T-cell (primary cell): ENCODE measurements at regions not wholly inside any gene's neighbourhood (a gene's known extent, or its start where the extent isn't known, plus 50 kb on each side); places are given as distances from the start of the nearest gene placed in this dataset.

ENCODE experiments used
- ATAC-seq, 4 experiments: fragments of 200-7000 bp in 3 of 4; fragments of 150-1000 bp in 1 of 4; cut with Tn5 transposase; replicated peaks in 1 of 4; 1 replicate in 3 of 4; 2 replicates in 1 of 4; pipeline ENCODE4 v1.10.0; 2021; ENCODE audit warnings: moderate library complexity in 3 of 4, mild to moderate bottlenecking in 2 of 4, moderate number of reproducible peaks in 1 of 4
- CTCF ChIA-PET, 2 donors: fragments of 300-600 bp; sonication (Branson Sonifier 250); formaldehyde crosslinking; loops; one replicate each; lab custom pipeline; 2022; ENCODE audit warnings: antibody characterized with exemption in 2 of 2; lab: Charles Lee
- POLR2A ChIA-PET, 2 donors: fragments of 300-600 bp; sonication (Branson Sonifier 250); formaldehyde crosslinking; loops; one replicate each; lab custom pipeline; 2022; ENCODE audit warnings: antibody characterized with exemption in 2 of 2; lab: Charles Lee
- DNase-seq, 35 experiments: peaks; one replicate each; pipeline versions ENCODE4 v3.0.0 to v3.0.0-alpha.2; 2013 to 2023
- H3K27ac ChIP-seq: one replicate; pipeline ENCODE4 v1.5.1; 2013; ENCODE audit warnings: low read length
- H3K27me3 ChIP-seq, 2 experiments: replicated peaks in 1 of 2; 1 replicate in 1 of 2; 2 replicates in 1 of 2; pipeline versions ENCODE4 v1.6.1 to v1.7.0; 2013; ENCODE audit warnings: low read length in 1 of 2, mixed read lengths in 1 of 2; ENCODE audit not compliant: control insufficient read depth in 2 of 2, insufficient read depth in 2 of 2; ENCODE audit errors: extremely low read depth in 1 of 2
- H3K36me3 ChIP-seq, 2 donors: 1 replicate in 1 of 2; 2 replicates in 1 of 2; pipeline versions ENCODE4 v1.6.1 to v1.7.0; 2013; ENCODE audit warnings: low read length in 1 of 2; ENCODE audit not compliant: control insufficient read depth in 2 of 2, insufficient read depth in 1 of 2; ENCODE audit errors: extremely low read depth in 1 of 2
- H3K4me1 ChIP-seq, 2 experiments: 1 replicate in 1 of 2; 2 replicates in 1 of 2; pipeline versions ENCODE4 v1.6.1 to v1.7.0; 2013; ENCODE audit warnings: low read length in 2 of 2, mixed read lengths in 1 of 2; ENCODE audit not compliant: insufficient read depth in 2 of 2, control insufficient read depth in 1 of 2; ENCODE audit errors: extremely low read depth in 1 of 2
- H3K4me3 ChIP-seq, 2 donors: 1 replicate in 1 of 2; 2 replicates in 1 of 2; pipeline versions ENCODE4 v1.5.1 to v1.7.0; 2013; ENCODE audit warnings: mild to moderate bottlenecking in 2 of 2, low read length in 1 of 2, moderate library complexity in 1 of 2; ENCODE audit not compliant: control insufficient read depth in 1 of 2; ENCODE audit errors: extremely low read depth in 1 of 2
- H3K9me3 ChIP-seq: 2 replicates; pipeline ENCODE4 v1.7.0; 2013
- H3K27ac Mint-ChIP-seq, 2 donors: one replicate each; pipeline ENCODE4 v1.8.0; 2020 to 2021; ENCODE audit warnings: mild to moderate bottlenecking in 2 of 2, mixed read lengths in 2 of 2
- H3K27me3 Mint-ChIP-seq, 2 donors: one replicate each; pipeline ENCODE4 v1.8.0; 2021 to 2022; ENCODE audit warnings: mixed read lengths in 2 of 2
- H3K36me3 Mint-ChIP-seq: one replicate; pipeline ENCODE4 v1.8.0; 2021; ENCODE audit warnings: mixed read lengths
- H3K4me1 Mint-ChIP-seq, 3 donors: one replicate each; pipeline ENCODE4 v1.8.0; 2020 to 2022; ENCODE audit warnings: mixed read lengths in 3 of 3, mild to moderate bottlenecking in 1 of 3
- H3K4me3 Mint-ChIP-seq, 3 donors: one replicate each; pipeline ENCODE4 v1.8.0; 2020 to 2022; ENCODE audit warnings: mild to moderate bottlenecking in 3 of 3, mixed read lengths in 3 of 3, moderate library complexity in 3 of 3
- H3K9me3 Mint-ChIP-seq, 3 donors: one replicate each; pipeline ENCODE4 v1.8.0; 2020 to 2022; ENCODE audit warnings: mixed read lengths in 3 of 3
- WGBS: methylation state at CpG from one replicate; pipeline ENCODE4 v1.1.5; 2013; ENCODE audit warnings: missing lambda C conversion rate; ENCODE audit not compliant: insufficient coverage; 5-methylcytosine and 5-hydroxymethylcytosine counted together

- no peaks in the 10 kb centered on the region for H3K4me1 ChIP-seq
- ATAC-seq (no peak), DNase-seq (no peak)
- H3K9me3 ChIP-seq = no peaks in the 10 kb centered on the region
- Mint-ChIP-seq H3K36me3 (no peaks in the 10 kb centered on the region), H3K4me3 (no peak overlapping the region), H3K27ac (no peak overlapping the region), H3K27me3 (no peaks in the 10 kb centered on the region), H3K9me3 (peaks cover 0 to 2% (median 0%) of the 10 kb centered on the region in 3 donors), H3K4me1 (no peaks in the 10 kb centered on the region)
- H3K27me3 ChIP-seq = no peaks in the 10 kb centered on the region
- ChIA-PET POLR2A (interaction anchor here in 1 of 2 donors (0.7 kb wide), 1 partner anchor 230 kb away, joined by 4 read pairs; no protein-coding TSS in a partner anchor), CTCF (no interaction called here)
- H3K36me3 ChIP-seq = no peaks in the 10 kb centered on the region
- no peak overlapping the region for H3K27ac ChIP-seq
- H3K4me3 ChIP-seq = no peak overlapping the region
- WGBS = no CpG with 5 or more reads among the region's 1 CpG
Observed at GRCh38 chr5:117433818-117434217, 859.2 kb upstream of the SEMA6A start.

GRCh38 chr5:117431091-117431490 is 856.5 kb upstream of the SEMA6A start:
- H3K27me3 ChIP-seq = no peaks in the 10 kb centered on the region
- CTCF ChIA-PET = interaction anchor here in 1 of 2 donors (0.6 kb wide), 1 partner anchor 32 kb away, joined by 5 read pairs; no protein-coding TSS in a partner anchor

GRCh38 chr5:117425163-117425562 is 850.5 kb upstream of the SEMA6A start:
- POLR2A ChIA-PET = no interaction called here
- peaks cover 3 to 9% (median 6%) of the 10 kb centered on the region in 3 donors for H3K9me3 Mint-ChIP-seq
- WGBS = 83% methylated on average over 1 of the region's 3 CpGs

More at GRCh38 chr5:117431091-117431490, 856.5 kb upstream of the SEMA6A start:
- no peak overlapping the region for H3K27ac Mint-ChIP-seq
- DNase-seq = no peak
- Histone ChIP-seq H3K4me1 (no peaks in the 10 kb centered on the region), H3K27ac (no peak overlapping the region), H3K36me3 (no peaks in the 10 kb centered on the region), H3K4me3 (no peak overlapping the region), H3K9me3 (no peaks in the 10 kb centered on the region)
- H3K36me3 Mint-ChIP-seq = no peaks in the 10 kb centered on the region
- H3K9me3 Mint-ChIP-seq = peaks cover 0 to 3% (median 0%) of the 10 kb centered on the region in 3 donors
- no peak for ATAC-seq
- no peaks in the 10 kb centered on the region for H3K4me1 Mint-ChIP-seq
- WGBS = 71% methylated on average over 2 of the region's 3 CpGs
- H3K27me3 Mint-ChIP-seq = no peaks in the 10 kb centered on the region
- POLR2A ChIA-PET = interaction anchor here in 1 of 2 donors (0.6 kb wide), 1 partner anchor 10 kb away, joined by 4 read pairs; no protein-coding TSS in a partner anchor
- no peak overlapping the region for H3K4me3 Mint-ChIP-seq

GRCh38 chr5:117424559-117424958 is 849.9 kb upstream of the SEMA6A start:
- no CpG with 5 or more reads among the region's 2 CpGs for WGBS

More at GRCh38 chr5:117425163-117425562, 850.5 kb upstream of the SEMA6A start:
- H3K9me3 ChIP-seq = no peaks in the 10 kb centered on the region
- Mint-ChIP-seq H3K27ac (no peak overlapping the region), H3K36me3 (no peaks in the 10 kb centered on the region), H3K27me3 (no peaks in the 10 kb centered on the region), H3K4me3 (no peak overlapping the region), H3K4me1 (no peaks in the 10 kb centered on the region)
- ATAC-seq = no peak
- CTCF ChIA-PET = no interaction called here
- no peak overlapping the region for H3K4me3 ChIP-seq
- no peak for DNase-seq
- no peaks in the 10 kb centered on the region for H3K27me3 ChIP-seq
- H3K4me1 ChIP-seq = no peaks in the 10 kb centered on the region
- no peak overlapping the region for H3K27ac ChIP-seq
- H3K36me3 ChIP-seq = no peaks in the 10 kb centered on the region

GRCh38 chr5:117417501-117417900 is 842.9 kb upstream of the SEMA6A start:
- H3K9me3 ChIP-seq = no peaks in the 10 kb centered on the region
- Mint-ChIP-seq H3K27ac (no peak overlapping the region), H3K36me3 (no peaks in the 10 kb centered on the region), H3K9me3 (peaks cover 0 to 11% (median 6%) of the 10 kb centered on the region in 3 donors), H3K27me3 (no peaks in the 10 kb centered on the region), H3K4me3 (no peak overlapping the region), H3K4me1 (no peaks in the 10 kb centered on the region)
- H3K36me3 ChIP-seq = no peaks in the 10 kb centered on the region
- no peaks in the 10 kb centered on the region for H3K4me1 ChIP-seq
- POLR2A ChIA-PET = no interaction called here
- H3K4me3 ChIP-seq = no peak overlapping the region
- ATAC-seq (no peak), DNase-seq (no peak)
- WGBS = no CpG with 5 or more reads among the region's 1 CpG
- CTCF ChIA-PET = no interaction called here
- H3K27ac ChIP-seq = no peak overlapping the region
- H3K27me3 ChIP-seq = no peaks in the 10 kb centered on the region

More at GRCh38 chr5:117424559-117424958, 849.9 kb upstream of the SEMA6A start:
- H3K4me3 Mint-ChIP-seq = no peak overlapping the region
- DNase-seq = no peak
- Histone ChIP-seq H3K27me3 (no peaks in the 10 kb centered on the region), H3K27ac (no peak overlapping the region), H3K4me1 (no peaks in the 10 kb centered on the region), H3K9me3 (no peaks in the 10 kb centered on the region), H3K36me3 (no peaks in the 10 kb centered on the region), H3K4me3 (no peak overlapping the region)
- no peaks in the 10 kb centered on the region for H3K4me1 Mint-ChIP-seq
- no peak for ATAC-seq
- H3K9me3 Mint-ChIP-seq = peaks cover 3 to 9% (median 6%) of the 10 kb centered on the region in 3 donors
- no peaks in the 10 kb centered on the region for H3K36me3 Mint-ChIP-seq
- ChIA-PET POLR2A (no interaction called here), CTCF (no interaction called here)
- no peaks in the 10 kb centered on the region for H3K27me3 Mint-ChIP-seq
- H3K27ac Mint-ChIP-seq = no peak overlapping the region

GRCh38 chr5:117414926-117415325 is 840.3 kb upstream of the SEMA6A start:
- no peak overlapping the region for H3K4me3 Mint-ChIP-seq
- peaks cover 0 to 5% (median 2%) of the 10 kb centered on the region in 3 donors for H3K9me3 Mint-ChIP-seq
- ATAC-seq (no peak), DNase-seq (no peak)
- ChIA-PET CTCF (no interaction called here), POLR2A (no interaction called here)
- no peaks in the 10 kb centered on the region for H3K27me3 ChIP-seq
- H3K4me1 Mint-ChIP-seq = no peaks in the 10 kb centered on the region
- no peaks in the 10 kb centered on the region for H3K36me3 Mint-ChIP-seq
- no peaks in the 10 kb centered on the region for H3K9me3 ChIP-seq
- H3K27me3 Mint-ChIP-seq = no peaks in the 10 kb centered on the region
- H3K27ac ChIP-seq = no peak overlapping the region
- no peak overlapping the region for H3K27ac Mint-ChIP-seq
- no peaks in the 10 kb centered on the region for H3K36me3 ChIP-seq
- H3K4me3 ChIP-seq = no peak overlapping the region
- no peaks in the 10 kb centered on the region for H3K4me1 ChIP-seq
- WGBS = no CpG with 5 or more reads among the region's 1 CpG

- Mint-ChIP-seq H3K27ac (no peak overlapping the region), H3K4me3 (no peak overlapping the region)
- POLR2A ChIA-PET = no interaction called here
Observed at GRCh38 chr5:117411701-117412100, 837.1 kb upstream of the SEMA6A start.

More at GRCh38 chr5:117411701-117412100, 837.1 kb upstream of the SEMA6A start:
- H3K27me3 ChIP-seq = no peaks in the 10 kb centered on the region
- no peaks in the 10 kb centered on the region for H3K36me3 Mint-ChIP-seq
- H3K27me3 Mint-ChIP-seq = no peaks in the 10 kb centered on the region
- no peaks in the 10 kb centered on the region for H3K9me3 ChIP-seq
- H3K4me3 ChIP-seq = no peak overlapping the region
- H3K4me1 Mint-ChIP-seq = no peaks in the 10 kb centered on the region
- CTCF ChIA-PET = no interaction called here
- ATAC-seq (no peak), DNase-seq (no peak)
- peaks cover 2 to 8% (median 4%) of the 10 kb centered on the region in 3 donors for H3K9me3 Mint-ChIP-seq
- no peaks in the 10 kb centered on the region for H3K36me3 ChIP-seq
- H3K4me1 ChIP-seq = no peaks in the 10 kb centered on the region
- no peak overlapping the region for H3K27ac ChIP-seq
